HG03097 (cell line): ENCODE measurements at regions not wholly inside any gene's neighbourhood (a gene's known extent, or its start where the extent isn't known, plus 50 kb on each side); places are given as distances from the start of the nearest gene placed in this dataset.

Experiments used
- ATAC-seq: cut with Tn5 transposase; IDR thresholded peaks from one replicate; pipeline ENCODE4 v1.9.1; 2021; ENCODE audit not compliant: unreplicated experiment, low FRiP score

GRCh38 chr2:128368437-128369107, 49.9 kb upstream of the HS6ST1 start:
- no peak for ATAC-seq

- no peak for ATAC-seq
Observed at GRCh38 chr2:128369108-128369555, 50.5 kb upstream of the HS6ST1 start.

- no peak for ATAC-seq
Observed at GRCh38 chr2:128369602-128370467, 51.2 kb upstream of the HS6ST1 start.

- ATAC-seq = no peak
Observed at GRCh38 chr2:128370468-128371247, 52.0 kb upstream of the HS6ST1 start.

GRCh38 chr2:128371248-128371630, 52.6 kb upstream of the HS6ST1 start:
- no peak for ATAC-seq

- ATAC-seq = no peak
Observed at GRCh38 chr2:128371648-128372345, 53.1 kb upstream of the HS6ST1 start.

- ATAC-seq = no peak
Observed at GRCh38 chr2:128372621-128373341, 54.1 kb upstream of the HS6ST1 start.

- no peak for ATAC-seq
Observed at GRCh38 chr2:128373451-128374000, 54.9 kb upstream of the HS6ST1 start.

GRCh38 chr2:128374001-128374710, 55.5 kb upstream of the HS6ST1 start:
- no peak for ATAC-seq

- no peak for ATAC-seq
Observed at GRCh38 chr2:128374711-128375413, 56.2 kb upstream of the HS6ST1 start.

- ATAC-seq = no peak
Observed at GRCh38 chr2:128375454-128375853, 56.8 kb upstream of the HS6ST1 start.

- no peak for ATAC-seq
Observed at GRCh38 chr2:128376241-128377041, 57.8 kb upstream of the HS6ST1 start.

- no peak for ATAC-seq
Observed at GRCh38 chr2:128377071-128377910, 58.6 kb upstream of the HS6ST1 start.

GRCh38 chr2:128378231-128379020, 59.8 kb upstream of the HS6ST1 start:
- no peak for ATAC-seq

GRCh38 chr2:128379021-128380015, 60.6 kb upstream of the HS6ST1 start:
- ATAC-seq = no peak
